ENCODE measurements at regions not wholly inside any gene's neighbourhood (a gene's known extent, or its start where the extent isn't known, plus 50 kb on each side); places are given as distances from the start of the nearest gene placed in this dataset.

DNA sequence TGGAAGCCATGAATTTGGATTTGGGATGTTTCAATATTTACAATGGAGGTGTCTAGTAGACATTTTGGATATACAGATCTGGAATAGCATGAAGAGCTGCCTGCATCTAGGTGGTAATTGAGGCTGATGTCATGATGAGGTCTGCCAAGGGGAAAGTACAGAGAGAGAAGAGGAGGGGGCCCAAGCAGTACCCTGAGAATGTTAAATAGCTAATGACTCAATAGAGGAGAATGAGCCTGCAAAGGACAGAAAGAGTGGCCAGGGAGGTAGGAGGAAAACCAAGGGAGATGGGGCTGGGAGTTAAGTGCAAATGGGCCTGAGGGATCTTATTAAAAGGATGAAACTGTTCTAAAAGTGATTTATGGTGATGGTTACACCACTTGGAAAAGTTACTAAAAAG is 182.2 kb upstream of the KIT start:
- H3K4me3 ChIP-seq (ENCODE audit: insufficient read depth, low read depth, low read length) = no peak overlapping the region
- H3K56ac ChIP-seq (ENCODE audit: extremely low read depth, insufficient read depth, low read length) = no peak overlapping the region
- no peaks in the 10 kb centered on the region for H3K36me3 ChIP-seq (ENCODE audit: control insufficient read depth, insufficient read depth, low read length)
- no peak overlapping the region for H3K18ac ChIP-seq (ENCODE audit: low read depth, low read length)
- H2BK5ac ChIP-seq (ENCODE audit: low read depth, low read length, poor library complexity, severe bottlenecking) = no peak overlapping the region
- H4K5ac ChIP-seq (ENCODE audit: low read depth, low read length) = no peak overlapping the region
- intact Hi-C loops (cut with micrococcal nuclease) = no loop called here
- H3K4me1 ChIP-seq (ENCODE audit: control insufficient read depth, insufficient read depth, low read length) = peaks cover 6% of the 10 kb centered on the region
- no peak overlapping the region for H3K4me2 ChIP-seq (ENCODE audit: low read depth, low read length)
- H3K79me1 ChIP-seq (ENCODE audit: low read depth in 1 of 2, low read length in 2 of 2) = no peaks in the 10 kb centered on the region
- no peak overlapping the region for H3K9ac ChIP-seq (ENCODE audit: low read depth, low read length)
- H3K23ac ChIP-seq (ENCODE audit: low read depth, low read length) = no peak overlapping the region
- in situ Hi-C loops (cut with MboI; ENCODE audit: low sequenced_read_pairs) = no loop called here
- H4K8ac ChIP-seq (ENCODE audit: low read depth in 2 of 2, low read length in 2 of 2) = no peak overlapping the region
- H4K20me1 ChIP-seq (ENCODE audit: insufficient read depth, low read length) = no peaks in the 10 kb centered on the region
- dilution Hi-C loops (cut with HindIII; ENCODE audit: low sequenced_read_pairs, unreplicated experiment) = no loop called here
- H3K9me3 ChIP-seq (ENCODE audit: control insufficient read depth, insufficient read depth, low read length) = peaks cover 5% of the 10 kb centered on the region; the same call in 1 of the 2 replicates
- H3K27ac ChIP-seq (ENCODE audit: insufficient read depth, low read length) = no peak overlapping the region
- TF ChIP-seq BHLHE40 (IDR thresholded peaks at IDR 0.05; ENCODE audit: low read depth, low read length) = no peak
- peaks cover 2% of the 10 kb centered on the region; the same call in 1 of the 2 replicates for H3K9me1 ChIP-seq (ENCODE audit: insufficient read depth, low read length)
- CTCF ChIA-PET = no interaction called here
- no peak overlapping the region for H2BK15ac ChIP-seq (ENCODE audit: low read depth, low read length)
- no peak overlapping the region for H2AK9ac ChIP-seq (replicated peaks; ENCODE audit: low read depth, low read length, poor library complexity)
- POLR2A ChIA-PET (ENCODE audit: unreplicated experiment) = no interaction called here
- no peak overlapping the region for H2BK20ac ChIP-seq (ENCODE audit: low read depth, low read length)
- no TSS peak for BruUV-seq (replicated peaks)
- DNase-seq (no peak), ATAC-seq (ENCODE audit: low read depth) (no peak)
- no peak overlapping the region for H4K91ac ChIP-seq (ENCODE audit: insufficient read depth, low read depth, low read length)
- H2AK5ac ChIP-seq (ENCODE audit: low read depth, low read length) = no peak overlapping the region
- no peak overlapping the region for H2AFZ ChIP-seq (replicated peaks; ENCODE audit: low read length, poor library complexity)
- no peak overlapping the region for H3K14ac ChIP-seq (replicated peaks; ENCODE audit: low read depth, low read length)
- H3K27me3 ChIP-seq (ENCODE audit: control insufficient read depth, insufficient read depth, low read length) = no peaks in the 10 kb centered on the region
- H3K4ac ChIP-seq (ENCODE audit: low read depth, low read length) = no peak overlapping the region; the same call in 1 of the 2 replicates
- no peak overlapping the region for H2BK120ac ChIP-seq (ENCODE audit: low read depth, low read length)

Data from IMR-90 (cell line).